ENCODE measurements at regions not wholly inside any gene's neighbourhood (a gene's known extent, or its start where the extent isn't known, plus 50 kb on each side); places are given as distances from the start of the nearest gene placed in this dataset.

- no peak overlapping the region for H3K9ac ChIP-seq (ENCODE audit: insufficient read depth in 1 of 2, low read length in 2 of 2)
- no peaks in the 10 kb centered on the region for H3K36me3 ChIP-seq (ENCODE audit: control insufficient read depth in 4 of 4, insufficient read depth in 4 of 4, low read length in 4 of 4)
- no peak for TF ChIP-seq CTCF (IDR thresholded peaks at IDR 0.05; ENCODE audit: control extremely low read depth, extremely low read depth)
- H3K4me1 ChIP-seq (ENCODE audit: control insufficient read depth in 5 of 5, insufficient read depth in 5 of 5, low read length in 5 of 5) = peaks cover 0 to 25% (median 0%) of the 10 kb centered on the region in 5 donors
- H3K27ac ChIP-seq (ENCODE audit: low read depth in 1 of 2, low read length in 1 of 2) = no peak overlapping the region
- H3K9me3 ChIP-seq (ENCODE audit: control insufficient read depth in 4 of 4, insufficient read depth in 3 of 4, low read length in 3 of 4) = no peaks in the 10 kb centered on the region
- H3K4me3 ChIP-seq = no peak overlapping the region
- no peaks in the 10 kb centered on the region for H3K27me3 ChIP-seq (ENCODE audit: control insufficient read depth in 3 of 3, insufficient read depth in 3 of 3, low read length in 2 of 3)
- no peak for DNase-seq
- ATAC-seq (ENCODE audit: insufficient read depth, low FRiP score) = no peak
These were observed 117.8 kb downstream of the GPR37 start for GRCh38 chr7:124647630-124648306.

- Histone ChIP-seq H3K9me3 (ENCODE audit: control insufficient read depth in 4 of 4, insufficient read depth in 3 of 4, low read length in 3 of 4) (no peaks in the 10 kb centered on the region), H3K27ac (ENCODE audit: low read depth in 1 of 2, low read length in 1 of 2) (no peak overlapping the region), H3K36me3 (ENCODE audit: control insufficient read depth in 4 of 4, insufficient read depth in 4 of 4, low read length in 4 of 4) (no peaks in the 10 kb centered on the region), H3K9ac (ENCODE audit: insufficient read depth in 1 of 2, low read length in 2 of 2) (no peak overlapping the region), H3K4me1 (ENCODE audit: control insufficient read depth in 5 of 5, insufficient read depth in 5 of 5, low read length in 5 of 5) (peaks cover 0 to 28% (median 0%) of the 10 kb centered on the region in 5 donors), H3K4me3 (no peak overlapping the region), H3K27me3 (ENCODE audit: control insufficient read depth in 3 of 3, insufficient read depth in 3 of 3, low read length in 2 of 3) (no peaks in the 10 kb centered on the region)
- TF ChIP-seq CTCF (IDR thresholded peaks at IDR 0.05; ENCODE audit: control extremely low read depth, extremely low read depth) = no peak
- DNase-seq = no peak
- no peak for ATAC-seq (ENCODE audit: insufficient read depth, low FRiP score)
- 91 to 92% methylated on average over 5 of the region's 5 CpGs for WGBS, 2 donors
These were observed 119.9 kb downstream of the GPR37 start for GRCh38 chr7:124645704-124646103.

- DNase-seq (peak; percentile 22 to 94 (median 93)), ATAC-seq (ENCODE audit: insufficient read depth, low FRiP score) (no peak)
- Histone ChIP-seq H3K4me3 (no peak overlapping the region), H3K27ac (ENCODE audit: low read depth in 1 of 2, low read length in 1 of 2) (no peak overlapping the region), H3K9me3 (ENCODE audit: control insufficient read depth in 4 of 4, insufficient read depth in 3 of 4, low read length in 3 of 4) (no peaks in the 10 kb centered on the region), H3K9ac (ENCODE audit: insufficient read depth in 1 of 2, low read length in 2 of 2) (no peak overlapping the region), H3K36me3 (ENCODE audit: control insufficient read depth in 4 of 4, insufficient read depth in 4 of 4, low read length in 4 of 4) (no peaks in the 10 kb centered on the region), H3K4me1 (ENCODE audit: control insufficient read depth in 5 of 5, insufficient read depth in 5 of 5, low read length in 5 of 5) (peaks cover 0 to 24% (median 0%) of the 10 kb centered on the region in 5 donors), H3K27me3 (ENCODE audit: control insufficient read depth in 3 of 3, insufficient read depth in 3 of 3, low read length in 2 of 3) (no peaks in the 10 kb centered on the region)
- TF ChIP-seq CTCF (IDR thresholded peaks at IDR 0.05; ENCODE audit: control extremely low read depth, extremely low read depth) = no peak
These were observed 122.2 kb downstream of the GPR37 start for GRCh38 chr7:124643311-124643811.

GRCh38 chr7:124635416-124635815 is 130.2 kb downstream of the GPR37 start:
- ATAC-seq (ENCODE audit: insufficient read depth, low FRiP score) (no peak), DNase-seq (no peak)
- Histone ChIP-seq H3K27ac (ENCODE audit: low read depth in 1 of 2, low read length in 1 of 2) (no peak overlapping the region), H3K27me3 (ENCODE audit: control insufficient read depth in 3 of 3, insufficient read depth in 3 of 3, low read length in 2 of 3) (no peaks in the 10 kb centered on the region), H3K9me3 (ENCODE audit: control insufficient read depth in 4 of 4, insufficient read depth in 3 of 4, low read length in 3 of 4) (peaks cover 0 to 2% (median 0%) of the 10 kb centered on the region in 4 donors), H3K4me1 (ENCODE audit: control insufficient read depth in 5 of 5, insufficient read depth in 5 of 5, low read length in 5 of 5) (no peaks in the 10 kb centered on the region), H3K36me3 (ENCODE audit: control insufficient read depth in 4 of 4, insufficient read depth in 4 of 4, low read length in 4 of 4) (no peaks in the 10 kb centered on the region), H3K4me3 (no peak overlapping the region), H3K9ac (ENCODE audit: insufficient read depth in 1 of 2, low read length in 2 of 2) (no peak overlapping the region)
- no peak for TF ChIP-seq CTCF (IDR thresholded peaks at IDR 0.05; ENCODE audit: control extremely low read depth, extremely low read depth)
- 58 to 59% methylated on average over 1 of the region's 1 CpG for WGBS, 2 donors
